HG02973 (cell line): ENCODE measurements at regions not wholly inside any gene's neighbourhood (a gene's known extent, or its start where the extent isn't known, plus 50 kb on each side); places are given as distances from the start of the nearest gene placed in this dataset.

Experiments used
- ATAC-seq: cut with Tn5 transposase; IDR thresholded peaks from one replicate; pipeline ENCODE4 v1.9.1; 2021; ENCODE audit warnings: moderate library complexity; ENCODE audit not compliant: unreplicated experiment

DNA sequence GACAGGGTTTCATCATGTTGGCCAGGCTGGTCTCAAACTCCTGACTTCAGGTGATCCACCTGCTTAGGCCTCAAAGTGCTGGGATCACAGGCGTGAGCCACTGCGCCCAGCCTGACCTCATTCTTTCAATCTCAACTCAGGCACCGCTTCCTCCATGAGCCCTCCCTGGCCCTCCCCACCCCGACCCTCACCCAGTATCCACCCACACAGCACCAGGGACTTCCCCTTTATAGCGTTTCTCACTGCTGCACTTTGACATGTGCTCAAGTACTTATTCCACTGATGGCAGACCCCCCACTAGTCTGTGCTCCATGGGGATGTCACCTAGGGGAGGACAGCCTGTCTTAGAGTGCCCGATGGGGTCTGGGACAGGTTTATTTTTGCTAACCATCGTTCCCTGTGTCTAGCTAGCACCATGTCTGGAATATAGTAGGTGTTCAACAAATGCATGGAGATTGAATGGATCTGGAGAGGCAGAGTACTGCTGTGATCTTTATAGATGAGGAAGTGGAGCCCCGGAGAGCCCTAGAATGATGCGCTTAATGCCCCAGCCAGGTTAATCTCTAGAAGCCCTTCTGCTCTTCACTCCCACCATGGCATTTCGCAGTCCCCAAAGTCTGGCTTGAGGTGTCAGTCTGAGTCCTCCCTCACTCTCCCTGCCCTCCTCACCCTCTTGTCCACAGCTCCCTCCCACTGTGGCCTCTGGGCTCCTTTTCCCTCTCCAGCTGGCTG lies 258.8 kb downstream of the RPS24 start:
- ATAC-seq, result no peak

DNA sequence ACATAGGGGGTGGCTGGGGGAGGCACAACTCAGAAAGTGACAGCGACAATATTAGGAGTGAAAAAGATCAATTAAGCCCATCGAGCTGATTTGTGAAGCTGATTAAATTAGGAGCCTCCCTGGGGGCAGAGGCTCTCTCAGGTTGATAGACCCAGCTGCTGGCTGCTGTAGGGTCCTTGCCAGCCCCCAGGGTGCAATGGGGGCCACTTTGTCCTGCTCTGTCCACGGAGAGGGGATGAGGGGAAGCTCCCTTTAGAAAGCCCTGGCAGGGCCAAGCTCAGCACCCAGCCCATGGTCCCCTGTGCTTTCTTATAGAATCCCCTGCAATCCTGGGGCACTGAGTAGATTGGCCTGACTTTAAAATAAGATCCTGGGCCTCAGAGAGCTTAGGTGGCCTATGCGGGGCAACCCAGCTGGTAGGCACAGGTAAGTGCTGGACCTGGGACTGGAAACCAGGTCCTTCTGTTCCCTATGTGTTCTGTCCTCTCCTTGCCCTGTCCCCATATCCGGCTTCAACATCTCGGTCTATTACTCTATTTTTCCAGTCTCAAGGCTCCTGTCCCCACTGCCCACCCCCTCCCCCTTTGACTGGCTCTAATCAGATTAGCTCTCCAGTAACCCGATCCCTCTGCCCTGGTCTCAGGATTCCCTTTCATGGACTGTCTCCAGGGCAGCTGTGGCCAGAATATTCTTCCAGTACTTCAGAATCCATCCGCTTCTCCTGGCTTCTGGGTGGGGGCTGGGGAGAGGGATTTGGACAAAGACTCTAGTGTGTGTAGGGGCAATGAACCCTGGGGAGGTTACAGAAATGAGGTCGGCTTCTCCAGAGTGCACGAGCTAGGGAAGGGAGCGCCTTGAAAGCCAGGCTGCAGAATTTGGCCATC lies 259.6 kb downstream of the RPS24 start:
- ATAC-seq, result no peak

DNA sequence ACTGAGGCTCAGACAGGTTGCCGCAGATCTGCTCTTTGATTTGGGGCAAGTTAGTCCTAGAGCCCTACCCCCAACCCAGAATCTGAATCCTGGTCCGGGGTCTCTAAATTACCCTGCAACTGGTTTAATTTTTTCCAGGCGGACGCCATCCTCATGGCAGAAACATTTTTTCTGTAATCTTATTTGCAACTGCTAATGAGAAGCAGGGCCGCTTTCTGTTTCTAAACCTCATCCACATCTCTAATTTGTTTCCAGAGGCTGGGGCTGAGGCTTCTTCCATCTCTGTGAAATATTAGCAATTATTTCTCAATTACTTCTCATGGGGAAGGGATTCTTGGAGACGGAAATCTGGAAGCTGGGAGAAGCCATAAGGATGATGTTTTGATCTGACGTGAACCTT lies 261.6 kb downstream of the RPS24 start:
- ATAC-seq, result no peak

DNA sequence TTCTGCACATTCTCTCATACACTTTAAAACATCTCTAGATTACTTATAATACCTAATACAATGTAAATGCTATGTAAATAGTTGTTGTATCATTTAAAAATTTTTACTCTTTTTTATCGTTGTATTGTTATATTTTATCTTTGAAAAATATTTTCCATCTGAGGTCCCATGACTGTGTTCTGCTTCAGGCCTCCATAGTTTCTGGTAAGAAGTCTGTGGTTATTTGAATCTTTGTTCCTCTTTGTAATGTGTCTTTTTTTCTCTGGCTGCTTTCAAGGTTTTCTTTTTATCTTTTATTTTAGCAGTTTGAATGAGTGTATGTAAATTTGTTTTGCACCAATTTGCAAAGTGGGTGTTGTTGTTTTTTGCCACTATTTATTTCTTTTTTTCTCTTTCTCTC lies 263.1 kb downstream of the RPS24 start:
- no peak for ATAC-seq

DNA sequence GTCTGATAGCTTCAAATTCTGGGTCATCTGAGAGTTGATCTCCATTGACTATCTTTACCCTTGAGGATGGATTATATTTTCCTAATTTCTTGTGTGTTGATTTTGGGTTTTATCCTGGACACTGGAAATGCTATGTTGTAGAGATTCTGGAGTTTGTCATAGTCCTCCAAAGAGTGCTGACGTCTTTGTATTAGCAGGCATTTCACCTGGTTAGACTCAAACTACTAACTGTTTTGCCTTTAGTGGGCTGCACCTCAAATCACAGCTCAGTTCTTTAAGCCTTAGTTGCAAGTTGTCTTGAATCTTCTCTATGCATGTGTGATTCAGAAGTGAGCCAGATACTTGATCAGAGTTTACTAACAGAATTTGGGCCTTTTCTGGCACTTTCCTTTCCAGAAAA lies 264.3 kb downstream of the RPS24 start:
- ATAC-seq, result no peak

DNA sequence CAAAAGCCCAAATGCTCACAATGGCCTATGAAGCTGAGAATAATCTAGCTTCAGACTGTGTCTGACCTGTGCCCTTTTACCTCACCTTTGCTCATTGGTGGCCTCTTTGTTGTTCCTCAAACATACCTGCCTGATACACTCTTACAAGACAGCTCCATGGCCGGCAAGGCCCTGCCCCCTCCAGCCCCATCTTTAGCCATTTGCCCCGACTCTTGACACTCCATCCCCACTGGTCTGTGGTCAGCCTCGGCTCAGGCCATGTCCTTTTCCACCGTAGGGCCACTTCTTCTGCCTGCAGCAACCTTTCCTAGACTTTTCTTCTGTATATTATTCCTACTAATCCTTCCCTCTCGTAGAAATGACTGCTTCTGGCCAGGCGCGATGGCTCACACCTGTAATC lies 265.2 kb downstream of the RPS24 start:
- ATAC-seq, result no peak

DNA sequence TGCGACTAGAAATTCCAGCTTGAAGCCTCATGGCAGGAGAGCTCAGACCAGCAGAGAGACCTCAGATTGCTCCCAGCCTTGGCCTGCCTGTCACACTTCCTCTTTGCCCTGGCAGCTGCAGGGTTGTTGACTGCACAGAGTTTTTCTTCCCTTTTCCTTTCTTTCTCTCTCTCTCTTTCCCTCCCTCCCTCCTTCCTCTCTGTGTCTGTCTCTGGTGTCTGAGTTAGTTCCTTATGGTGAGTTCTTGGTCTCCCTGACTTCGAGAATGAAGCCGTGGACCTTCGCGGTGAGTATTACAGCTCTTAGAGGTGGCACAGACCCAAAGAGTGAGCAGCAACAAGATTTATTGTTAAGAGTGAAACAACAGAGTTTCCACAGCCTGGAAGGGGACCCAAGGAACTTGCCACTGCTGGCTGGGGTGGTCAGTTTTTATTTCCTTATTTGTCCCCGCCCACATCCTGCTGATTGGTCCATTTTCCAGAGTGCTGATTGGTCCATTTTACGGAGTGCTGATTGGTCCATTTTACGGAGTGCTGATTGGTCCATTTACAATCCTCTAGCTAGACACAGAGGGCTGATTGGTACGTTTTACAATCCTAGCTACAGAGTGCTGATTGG lies 266.3 kb downstream of the RPS24 start:
- no peak for ATAC-seq

DNA sequence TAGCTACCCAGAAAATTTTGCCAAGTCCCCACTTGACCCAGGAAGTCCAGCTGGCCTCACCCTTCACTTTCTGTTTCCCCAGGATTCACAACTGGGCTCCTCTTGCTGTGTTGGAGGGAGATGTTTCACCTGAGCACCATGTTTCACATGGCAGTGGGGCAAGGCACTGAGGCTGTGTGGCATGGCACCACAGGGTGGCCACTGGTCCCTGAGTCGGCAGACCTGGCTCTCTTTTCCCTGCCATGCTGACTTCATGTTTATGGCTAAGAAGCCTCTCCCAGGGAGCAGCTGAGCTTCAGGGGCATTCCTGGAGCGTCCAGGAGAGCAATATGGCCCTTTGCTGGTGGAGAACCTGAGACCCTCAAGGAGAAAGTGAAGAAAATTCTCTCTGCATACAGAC lies 266.9 kb downstream of the RPS24 start:
- no peak for ATAC-seq

DNA sequence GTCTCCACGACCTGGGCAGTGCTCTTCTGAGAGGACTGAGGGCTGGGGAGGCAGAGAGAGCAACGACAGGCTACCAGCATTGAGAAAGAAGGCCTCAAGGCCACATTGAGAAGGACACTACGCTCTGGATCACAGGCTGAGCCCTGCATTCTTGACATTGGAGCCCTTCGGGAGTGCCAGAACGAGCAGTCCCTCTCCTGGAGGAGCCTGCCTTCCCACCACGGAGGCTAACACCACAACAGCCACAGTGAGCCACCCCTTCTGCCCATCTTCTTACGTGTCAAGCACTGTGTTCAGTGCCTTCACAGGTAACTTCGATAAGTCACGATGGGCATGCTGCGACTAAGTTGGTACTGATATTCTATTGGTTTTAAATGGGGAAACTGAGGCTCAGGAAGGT lies 267.8 kb downstream of the RPS24 start:
- ATAC-seq, result no peak

DNA sequence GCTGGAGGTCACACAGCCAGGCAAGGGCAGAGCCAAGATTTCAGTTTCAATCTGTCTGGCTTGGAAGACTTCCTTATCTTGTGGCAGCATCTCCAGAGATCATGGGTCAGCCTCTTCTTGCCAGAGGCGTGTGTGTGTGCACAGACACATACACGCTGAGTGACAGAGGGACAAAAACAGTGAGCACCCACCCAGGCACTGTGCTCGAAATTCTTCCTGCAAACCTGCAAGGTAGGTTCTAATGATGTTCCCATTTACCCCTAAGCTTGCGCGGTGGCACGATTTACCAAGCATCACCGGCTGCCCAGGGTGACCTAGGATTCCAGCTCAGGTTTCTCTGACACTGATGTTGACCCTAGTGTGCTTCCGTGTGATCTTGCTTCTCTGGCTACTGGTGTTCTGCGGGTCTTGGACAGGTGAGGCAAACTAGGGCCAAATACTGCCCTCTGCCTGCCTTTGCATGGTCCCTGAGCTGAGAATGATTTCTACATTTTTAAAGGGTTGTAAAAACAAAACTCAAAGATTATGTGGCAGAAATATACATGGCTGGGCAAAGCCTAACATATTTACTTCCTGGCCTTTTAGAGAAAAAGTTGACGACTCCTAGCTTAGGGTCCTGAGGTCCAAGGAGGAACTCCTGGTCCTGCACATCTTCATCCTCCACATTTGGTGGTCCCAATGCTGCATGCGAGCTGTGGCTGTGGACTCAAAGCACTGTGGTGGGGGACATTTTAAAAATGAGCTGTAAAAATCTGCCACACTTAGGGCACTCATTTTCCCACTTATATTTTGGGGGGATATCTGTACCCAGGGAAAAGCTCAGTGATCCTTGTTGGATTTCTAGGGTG lies 268.5 kb downstream of the RPS24 start:
- no peak for ATAC-seq

DNA sequence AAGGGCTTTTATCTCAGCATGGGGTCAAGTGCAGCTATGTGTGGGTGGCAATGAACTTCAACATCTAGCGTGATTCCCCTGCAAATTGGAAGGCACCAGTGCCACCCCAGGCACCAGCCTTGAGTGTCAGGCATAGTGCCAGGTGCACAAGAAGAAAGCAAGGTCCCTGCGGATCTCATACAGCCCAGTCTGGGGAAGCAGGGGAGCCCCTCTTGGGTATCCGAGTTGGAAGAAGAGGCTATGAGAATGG lies 269.0 kb downstream of the RPS24 start:
- ATAC-seq, result no peak

DNA sequence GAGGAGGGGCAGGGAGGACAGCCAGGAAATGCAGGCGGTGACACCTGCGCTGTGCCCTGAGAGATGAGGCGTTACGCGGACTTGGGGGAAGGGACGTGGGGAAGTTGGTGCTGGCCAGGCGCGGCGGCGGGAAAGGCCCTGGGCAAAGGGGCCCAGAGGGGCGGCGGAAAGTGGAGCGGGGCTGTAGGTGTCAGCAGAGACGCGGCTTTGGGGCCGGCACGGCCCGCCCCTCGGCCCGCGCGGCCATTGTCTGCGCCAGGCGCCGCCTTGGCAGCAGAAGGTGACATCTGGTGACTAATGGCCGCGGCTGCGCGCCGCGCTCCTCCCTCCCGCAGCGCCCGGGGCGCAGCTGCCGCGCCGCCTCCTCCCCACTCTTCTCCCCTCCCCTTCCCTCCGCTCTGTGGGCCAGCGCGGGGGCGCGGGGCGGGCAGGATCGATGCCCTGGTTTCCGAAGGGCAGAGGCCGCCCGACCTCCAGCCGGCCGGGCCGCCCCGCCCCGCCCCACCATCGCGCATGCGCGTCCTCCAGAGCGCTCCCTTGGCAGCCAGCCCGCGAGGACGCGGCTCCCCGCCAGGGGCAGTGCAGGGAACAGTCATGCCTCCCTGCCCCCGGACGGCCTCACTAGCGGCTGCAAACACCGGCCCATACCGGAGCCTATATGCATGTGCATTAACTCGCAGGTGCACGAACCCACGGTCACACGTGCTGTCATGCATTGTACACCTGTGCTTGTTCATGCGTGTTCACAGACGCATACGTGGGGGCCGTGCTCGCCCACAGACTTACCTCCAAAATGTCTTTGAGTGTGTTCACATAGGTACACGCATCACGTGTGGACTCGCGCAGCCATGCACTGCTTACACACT lies 269.6 kb downstream of the RPS24 start:
- ATAC-seq, result peak; percentile 75

DNA sequence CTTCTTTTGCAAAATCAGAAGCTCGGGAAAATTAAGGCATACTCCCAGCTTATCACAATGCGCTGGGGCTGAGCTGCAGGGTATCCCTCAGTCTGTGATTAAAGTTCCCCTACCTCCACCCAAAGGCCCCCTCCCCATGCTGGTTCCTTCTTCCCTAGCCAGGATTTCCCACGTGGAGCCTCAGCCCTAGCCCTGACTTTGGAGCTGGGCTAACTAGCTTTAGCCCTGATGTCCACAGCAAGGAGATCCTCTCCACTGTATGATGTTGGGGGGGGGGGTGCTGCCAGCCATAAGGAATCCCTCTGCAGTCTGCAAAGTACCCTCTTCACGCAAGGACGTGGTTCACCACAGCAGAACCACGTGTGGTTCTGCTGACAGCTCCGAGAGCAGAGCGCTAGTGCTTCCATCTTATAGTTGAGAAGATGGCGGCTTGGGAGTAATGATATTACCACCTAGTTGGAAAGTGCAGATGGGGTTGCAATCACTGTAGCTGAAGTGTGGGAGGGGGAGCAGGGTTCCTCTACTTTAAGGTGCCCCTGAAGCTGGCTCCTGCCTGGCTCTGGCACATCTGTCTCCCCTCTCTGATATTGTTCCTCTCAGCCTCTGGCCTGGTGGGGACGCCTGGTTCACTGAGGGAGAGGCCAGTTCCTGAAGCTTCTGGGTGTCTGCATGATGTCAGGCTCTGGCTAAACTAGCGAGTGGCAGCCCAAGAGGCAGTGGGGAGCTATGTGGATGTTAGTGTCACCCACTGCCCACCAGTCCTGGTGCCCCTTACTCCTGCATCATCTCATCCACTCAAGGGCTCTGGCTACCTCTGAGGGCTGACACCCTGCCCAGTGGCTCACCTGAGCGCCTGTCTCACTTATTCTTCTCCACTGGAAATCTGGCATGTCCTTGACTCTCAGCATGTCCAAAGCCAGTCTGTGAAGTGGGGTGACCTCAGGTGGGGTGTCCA lies 270.7 kb downstream of the RPS24 start:
- ATAC-seq, result no peak

DNA sequence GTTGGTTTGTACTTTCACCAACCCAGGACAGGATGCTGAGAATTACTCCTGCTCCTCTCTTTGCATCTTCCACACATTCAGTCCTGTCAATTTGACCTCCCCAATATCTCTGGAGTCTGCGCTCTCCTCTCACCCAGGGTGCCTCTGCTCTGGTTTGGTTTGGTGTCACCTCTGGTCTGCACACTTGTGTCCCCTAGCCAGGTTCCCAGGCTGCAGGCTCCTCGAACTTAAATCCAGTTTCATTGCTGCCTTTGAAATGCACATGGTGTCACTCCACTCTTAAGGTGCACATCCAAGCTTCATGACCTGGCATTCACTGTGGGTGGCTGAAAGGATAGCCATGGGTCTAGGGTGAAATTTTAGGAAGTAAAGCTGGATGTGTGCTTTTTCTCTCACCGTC lies 271.6 kb downstream of the RPS24 start:
- no peak for ATAC-seq

DNA sequence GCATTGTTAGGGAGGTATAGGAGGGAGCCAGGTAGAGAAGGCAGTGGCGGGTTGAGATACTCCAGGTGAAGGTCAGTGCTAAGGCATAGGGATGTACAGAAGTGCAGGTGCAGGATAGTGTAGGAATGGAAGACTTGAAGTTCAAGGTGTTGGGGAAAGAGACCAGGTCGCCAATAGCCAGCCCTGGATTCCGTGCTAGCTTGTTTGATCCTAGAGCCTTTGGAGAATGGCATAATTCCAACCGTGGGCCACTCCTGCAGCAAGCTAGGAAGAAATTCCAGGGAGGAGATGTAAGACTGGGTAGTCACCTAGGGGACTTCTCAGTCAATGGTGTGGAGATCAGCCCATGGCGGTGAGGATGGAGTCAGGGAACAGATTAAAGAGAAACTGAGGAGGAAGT lies 272.7 kb downstream of the RPS24 start:
- no peak for ATAC-seq

DNA sequence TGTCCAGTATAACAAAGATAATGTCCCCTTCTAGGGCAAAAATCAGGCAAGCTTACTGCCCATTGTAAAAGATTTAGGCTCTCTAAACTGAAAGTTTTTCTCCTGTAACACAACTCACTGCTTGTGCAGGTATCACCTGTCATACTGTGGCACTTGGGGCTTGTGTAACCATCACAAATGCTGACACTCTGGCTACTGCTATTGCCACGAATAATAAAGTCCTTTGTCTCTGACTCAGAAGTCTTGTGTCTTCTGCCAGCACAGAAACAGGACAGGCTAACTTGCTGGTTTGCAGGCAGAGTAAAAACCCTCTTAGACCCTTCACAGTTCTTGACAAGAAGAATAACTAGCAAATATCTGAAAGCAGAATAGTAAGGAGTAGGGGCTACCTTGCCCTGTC lies 273.9 kb downstream of the RPS24 start:
- ATAC-seq, result no peak

DNA sequence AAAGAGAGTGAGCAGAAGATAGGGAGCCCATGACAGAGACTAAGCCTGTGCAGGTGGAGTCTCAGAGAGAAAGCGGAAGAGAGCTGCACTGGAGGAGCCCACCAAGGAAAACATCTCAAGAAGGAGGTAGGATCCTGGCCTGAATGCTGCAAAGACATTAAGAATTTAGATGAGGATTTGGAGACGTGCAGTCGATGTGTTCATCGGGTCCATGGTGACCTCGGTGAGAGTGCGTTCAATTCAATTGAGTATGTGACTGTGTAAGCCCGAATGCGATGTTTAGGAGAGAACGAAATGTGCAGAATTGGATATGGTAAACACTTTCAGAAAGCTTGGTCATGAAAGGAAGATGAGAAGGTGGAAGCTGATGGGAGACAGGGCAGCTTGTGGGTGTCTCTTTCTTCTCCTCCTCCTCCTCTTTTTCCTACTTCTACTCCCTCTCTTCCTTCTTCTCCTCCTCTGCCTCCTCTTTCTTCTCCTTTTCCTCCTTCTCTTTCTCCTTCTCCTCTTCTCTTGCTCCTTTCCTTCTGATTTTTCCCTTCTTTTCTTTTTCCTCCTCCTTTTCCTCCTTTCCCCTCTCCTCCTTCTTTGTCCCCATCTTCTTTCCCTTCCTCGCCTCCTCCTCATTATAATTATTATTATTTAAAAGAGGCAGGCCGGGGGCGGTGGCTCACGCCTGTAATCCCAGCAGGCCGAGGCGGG lies 276.0 kb downstream of the RPS24 start:
- no peak for ATAC-seq

DNA sequence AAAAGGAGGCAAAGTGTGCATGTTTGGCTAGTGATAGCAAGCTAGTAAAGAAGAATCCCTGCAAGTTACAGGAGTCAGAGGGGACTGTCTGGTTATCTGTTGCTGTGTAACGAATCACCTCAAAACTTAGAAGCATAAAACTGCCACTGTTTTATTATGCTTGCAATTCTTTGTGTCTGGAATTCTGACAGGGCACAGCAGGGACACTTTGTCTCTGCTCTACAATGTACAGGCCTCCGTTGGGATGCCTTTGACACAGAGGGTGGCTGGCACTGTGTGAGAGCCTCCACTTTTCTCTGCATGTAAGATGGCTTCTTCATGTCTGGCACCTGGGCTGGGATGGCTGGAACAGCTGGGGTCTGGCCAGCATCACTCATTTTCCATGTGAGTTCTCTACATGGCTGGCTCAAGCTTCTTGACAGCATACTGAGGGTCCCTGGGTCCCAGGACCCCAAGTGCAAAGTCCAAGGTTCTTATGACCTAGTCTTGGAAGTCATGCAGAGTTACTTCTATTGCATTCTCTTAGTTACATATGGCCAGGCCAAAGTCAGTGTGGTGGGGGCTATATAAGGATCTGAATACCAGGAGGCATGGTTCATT lies 276.9 kb downstream of the RPS24 start:
- no peak for ATAC-seq
